ENCODE measurements at regions not wholly inside any gene's neighbourhood (a gene's known extent, or its start where the extent isn't known, plus 50 kb on each side); places are given as distances from the start of the nearest gene placed in this dataset.

GRCh38 chr1:22296701-22297591 is 154.0 kb upstream of the WNT4 start:
- TF ChIP-seq CTCF (IDR thresholded peaks at IDR 0.05; ENCODE audit: insufficient read depth, low read depth, low read length) (no peak), EZH2 (IDR thresholded peaks at IDR 0.05; ENCODE audit: insufficient read depth, low read length) (no peak)
